Activated CD4-positive, CD25-positive, alpha-beta regulatory T cell treated with anti-CD3 and anti-CD28 coated beads, Interleukin-2, amount 50 U/mL, for 24 hours (primary cell): ENCODE measurements at regions not wholly inside any gene's neighbourhood (a gene's known extent, or its start where the extent isn't known, plus 50 kb on each side); places are given as distances from the start of the nearest gene placed in this dataset.
"Not testable (repeated sequence)": the region's sequence is repeated elsewhere in the genome, so short reads cannot be mapped to it uniquely, and the experiment has no call there.

Experiments
- ATAC-seq, 2 donors: fragments of 150-1000 bp; cut with Tn5 transposase; one replicate each; pipeline ENCODE4 v1.10.0; 2021; ENCODE audit warnings: mild to moderate bottlenecking in 1 of 2, moderate library complexity in 1 of 2

DNA sequence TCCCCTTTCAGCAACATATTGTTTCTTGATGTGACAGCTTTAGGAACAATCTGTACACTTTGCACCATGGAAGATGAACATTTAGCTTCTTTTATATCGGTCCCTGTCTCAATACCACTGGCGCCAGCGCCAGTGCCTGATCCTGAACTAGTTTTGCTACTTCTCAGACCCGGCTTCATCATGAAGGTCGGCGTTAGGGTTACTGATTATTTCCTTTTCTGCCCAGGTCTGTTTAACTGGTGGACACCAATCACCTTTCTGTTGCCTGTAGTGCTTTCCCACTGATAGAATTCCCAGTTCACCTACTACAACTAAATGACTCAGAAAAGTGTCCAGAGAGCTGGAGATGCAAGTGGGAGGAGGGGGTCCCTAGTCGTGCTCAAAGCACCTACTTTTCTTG is 99.5 kb downstream of the MYCN start:
- ATAC-seq = no peak

DNA sequence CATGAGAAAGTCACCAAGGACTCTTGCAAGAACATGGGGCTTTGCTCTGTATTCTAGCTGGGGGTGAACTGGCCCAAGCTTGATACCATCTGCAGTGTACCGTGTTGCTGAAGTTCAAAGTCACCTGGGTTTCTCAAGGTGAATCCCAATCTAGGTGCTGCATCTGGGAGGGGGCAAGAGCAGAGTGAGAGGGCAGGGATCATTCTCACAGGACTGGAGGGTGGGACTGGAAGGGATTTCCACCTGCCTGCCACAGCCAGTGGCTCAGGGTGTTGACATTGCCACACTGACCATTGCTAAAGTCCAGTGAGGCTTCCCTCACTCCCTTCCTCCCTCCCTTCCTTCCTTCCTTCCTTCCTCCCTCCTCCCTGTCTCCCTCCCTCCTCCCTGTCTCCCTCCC is 98.7 kb downstream of the MYCN start:
- ATAC-seq = no peak

DNA sequence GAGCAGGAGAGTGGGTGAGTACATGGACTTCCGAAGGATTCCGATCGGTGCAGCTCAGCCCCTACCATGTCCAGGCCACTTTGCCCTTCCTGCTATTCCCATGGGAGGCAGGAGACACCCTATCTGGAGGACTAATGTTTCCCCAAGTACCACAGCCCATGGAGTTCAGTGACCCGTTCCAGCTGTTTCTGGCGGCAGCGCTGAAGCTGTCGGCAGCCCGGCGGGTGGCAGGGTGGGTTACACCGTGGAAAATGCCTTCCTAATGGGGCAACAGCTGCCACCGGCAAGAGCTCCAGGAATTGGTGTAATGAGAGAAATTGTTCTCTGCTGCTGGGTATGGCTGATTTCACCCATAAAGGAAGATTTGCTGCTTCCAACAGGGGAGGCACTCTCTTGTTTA is 98.3 kb downstream of the MYCN start:
- no peak for ATAC-seq

DNA sequence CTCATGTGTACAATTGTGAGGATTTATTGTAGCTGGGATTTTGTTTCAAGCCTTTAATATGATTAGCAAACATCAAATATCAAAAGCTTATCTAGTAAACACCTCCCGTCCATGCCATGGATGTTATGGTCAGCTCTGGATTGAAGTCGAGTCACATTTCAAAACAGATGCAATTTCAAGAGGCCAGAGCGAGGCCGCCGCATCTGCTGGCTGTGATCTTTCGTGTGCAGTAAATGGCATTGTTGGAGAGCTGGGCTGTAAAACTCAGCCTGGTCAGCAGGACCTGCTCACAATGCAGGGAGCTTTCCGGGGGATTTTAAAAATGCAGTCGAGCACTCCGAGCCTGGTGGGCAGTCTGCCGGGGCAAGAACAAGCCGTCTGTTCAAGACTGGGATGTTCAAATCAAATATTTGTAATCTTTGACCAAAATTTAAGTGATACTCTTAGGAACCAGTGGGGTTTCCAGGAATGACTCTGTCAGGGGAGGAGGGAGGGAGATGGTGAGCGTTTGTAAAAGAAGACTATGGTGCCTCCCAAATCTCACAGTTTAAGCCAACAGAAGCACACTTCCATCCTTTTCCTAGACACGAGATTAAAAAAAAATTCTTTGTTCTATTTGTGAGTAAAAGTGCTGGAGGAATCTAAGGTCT is 97.6 kb downstream of the MYCN start:
- ATAC-seq = no peak

DNA sequence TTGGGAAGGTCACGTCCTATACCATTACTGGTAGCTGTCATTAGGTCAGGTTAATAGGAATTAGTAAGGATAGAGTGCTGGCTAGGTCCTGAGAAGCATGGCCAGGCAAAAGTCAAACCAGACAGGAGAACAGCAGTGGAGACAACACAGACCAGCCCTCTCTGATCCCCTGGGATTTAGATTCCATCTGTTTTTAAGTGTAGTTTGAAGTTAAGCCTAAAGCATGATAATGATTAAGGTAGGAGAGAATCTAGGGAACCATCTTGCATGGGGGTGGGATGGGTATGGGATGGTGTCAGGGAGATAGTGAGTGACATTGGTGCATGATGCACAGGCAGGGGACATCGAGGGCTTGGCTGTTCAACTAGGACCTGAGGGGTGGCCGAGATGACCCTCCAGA is 96.6 kb downstream of the MYCN start:
- no peak for ATAC-seq

DNA sequence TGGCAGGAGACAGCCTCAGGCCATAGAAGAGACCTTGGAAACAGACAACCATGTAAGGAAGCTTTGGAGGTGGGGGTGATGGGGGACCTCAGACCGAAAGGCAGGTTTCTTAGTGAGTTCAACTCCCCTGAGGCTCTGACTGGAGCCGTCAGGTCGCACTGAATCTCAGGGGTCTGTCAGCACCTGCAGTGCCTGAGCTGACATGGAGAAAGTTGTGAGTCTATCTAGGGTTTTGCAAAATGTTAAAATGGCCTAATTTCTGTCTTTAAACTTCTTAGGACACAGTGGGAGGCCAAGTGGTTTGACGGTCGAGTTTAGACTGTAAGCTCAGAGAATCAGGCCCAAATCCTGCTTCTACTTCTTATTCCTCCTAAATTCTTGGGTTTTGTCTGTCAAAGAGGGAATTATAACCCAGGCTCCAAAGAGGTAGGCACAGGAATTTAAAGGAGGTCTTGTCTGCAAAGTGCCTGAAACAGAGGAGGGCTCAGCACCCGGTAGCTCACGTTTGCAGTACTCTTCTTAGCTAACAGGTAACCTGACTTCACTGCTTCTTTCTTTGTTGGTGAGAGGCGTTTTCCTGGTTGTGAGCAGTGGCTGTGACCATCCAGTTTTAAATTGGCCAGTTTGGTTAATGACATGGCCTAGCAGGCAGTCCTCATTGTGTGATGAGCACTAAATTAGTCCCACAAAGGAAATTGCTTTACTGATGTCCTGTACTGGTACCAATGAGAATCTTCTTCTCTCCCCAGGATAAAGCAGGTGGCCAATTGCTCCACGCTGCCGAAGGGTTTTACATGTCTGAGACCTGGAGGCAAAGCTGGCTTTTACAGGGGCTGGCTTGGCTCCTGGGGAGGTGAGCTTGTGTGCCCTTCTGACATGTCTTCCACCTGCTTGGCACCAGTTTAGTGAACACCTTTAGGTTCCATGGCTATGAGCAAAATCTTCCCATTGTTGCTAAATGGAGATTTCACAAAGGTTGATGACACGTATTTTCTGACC is 95.7 kb downstream of the MYCN start:
- no peak for ATAC-seq

DNA sequence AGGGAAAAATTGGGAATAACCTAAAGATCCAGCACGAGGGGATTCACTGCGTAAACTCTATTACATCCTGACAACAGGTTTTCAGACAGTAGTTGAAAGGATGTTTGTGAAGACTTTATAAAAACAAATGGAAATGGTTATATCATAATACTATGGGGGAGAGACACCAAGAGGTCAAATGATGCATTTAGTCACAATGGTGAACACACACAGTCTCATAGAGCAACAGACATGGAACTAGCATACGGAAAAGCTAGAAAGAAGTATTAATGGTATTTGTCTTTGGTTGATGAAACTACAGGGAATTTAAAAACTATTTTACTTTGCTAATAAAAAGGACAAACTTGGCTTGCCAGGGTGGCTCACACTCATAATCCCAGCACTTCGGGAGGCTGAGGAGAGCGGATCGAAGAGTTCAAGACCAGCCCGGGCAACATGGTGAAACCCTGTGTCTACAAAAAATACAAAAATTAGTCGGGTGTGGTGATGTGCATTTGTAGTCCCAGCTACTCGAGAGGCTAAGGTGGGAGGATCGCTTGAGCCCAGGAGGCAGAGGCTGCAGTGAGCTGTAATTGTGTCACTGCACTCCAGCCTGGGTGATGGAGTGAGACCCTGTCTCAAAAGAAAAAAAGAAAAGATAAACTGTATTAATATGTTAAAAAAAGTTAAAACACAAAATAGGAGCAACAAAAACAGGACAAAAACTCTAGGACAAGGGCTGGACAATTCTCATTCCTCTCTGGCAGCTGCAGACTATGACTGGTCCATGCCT is 94.8 kb downstream of the MYCN start:
- no peak for ATAC-seq

DNA sequence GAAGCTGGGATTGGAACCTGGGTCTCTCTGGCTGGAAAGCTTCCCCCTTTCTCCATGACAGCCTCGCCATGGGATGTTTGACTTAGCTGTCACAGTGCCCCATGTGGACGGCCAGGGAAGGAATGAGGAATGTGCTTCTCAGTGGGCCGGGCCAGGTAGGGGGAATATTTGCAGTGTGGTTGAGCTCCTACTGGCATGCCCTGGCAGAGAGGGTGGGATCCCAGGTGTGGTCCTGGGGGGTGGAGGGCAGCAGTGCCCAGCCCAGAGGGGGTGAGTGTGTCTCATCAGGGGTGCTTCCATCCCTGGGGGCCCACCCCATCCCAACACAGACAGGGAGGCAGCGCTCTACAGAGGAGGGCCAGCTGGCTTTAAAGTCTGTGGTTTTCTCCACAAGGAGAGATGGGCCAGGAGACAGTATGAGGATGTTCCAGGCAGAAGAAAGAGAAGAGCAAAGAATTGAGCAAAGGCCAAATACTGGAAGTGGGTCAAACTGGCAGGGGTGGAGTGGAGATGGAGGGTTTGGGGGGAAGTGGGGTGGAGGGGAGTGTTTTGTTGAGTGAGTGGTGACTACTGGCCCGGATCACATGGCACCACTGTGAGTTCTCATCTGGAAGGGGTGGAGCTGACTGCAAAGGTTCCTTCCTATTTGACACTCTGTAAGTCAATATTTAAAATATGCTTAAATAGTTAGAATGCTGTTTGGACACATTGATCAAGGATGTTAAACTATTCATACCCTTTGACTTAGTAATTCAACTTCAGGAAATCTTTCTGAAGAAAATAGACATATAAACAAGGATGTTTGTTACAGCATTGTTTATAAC is 94.0 kb downstream of the MYCN start:
- ATAC-seq = no peak

DNA sequence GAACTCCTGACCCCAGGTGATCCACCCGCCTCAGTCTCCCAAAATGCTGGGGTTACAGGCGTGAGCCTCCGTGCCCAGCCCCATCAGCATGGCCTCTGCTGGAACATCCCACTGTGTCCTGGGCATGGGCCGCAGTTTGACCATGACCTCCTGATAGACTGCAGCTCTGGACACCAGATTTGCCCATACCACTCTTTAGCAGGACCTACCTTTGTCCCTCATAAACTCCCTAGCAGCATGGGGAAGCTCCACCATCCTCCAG is 92.6 kb downstream of the MYCN start:
- ATAC-seq = no peak

DNA sequence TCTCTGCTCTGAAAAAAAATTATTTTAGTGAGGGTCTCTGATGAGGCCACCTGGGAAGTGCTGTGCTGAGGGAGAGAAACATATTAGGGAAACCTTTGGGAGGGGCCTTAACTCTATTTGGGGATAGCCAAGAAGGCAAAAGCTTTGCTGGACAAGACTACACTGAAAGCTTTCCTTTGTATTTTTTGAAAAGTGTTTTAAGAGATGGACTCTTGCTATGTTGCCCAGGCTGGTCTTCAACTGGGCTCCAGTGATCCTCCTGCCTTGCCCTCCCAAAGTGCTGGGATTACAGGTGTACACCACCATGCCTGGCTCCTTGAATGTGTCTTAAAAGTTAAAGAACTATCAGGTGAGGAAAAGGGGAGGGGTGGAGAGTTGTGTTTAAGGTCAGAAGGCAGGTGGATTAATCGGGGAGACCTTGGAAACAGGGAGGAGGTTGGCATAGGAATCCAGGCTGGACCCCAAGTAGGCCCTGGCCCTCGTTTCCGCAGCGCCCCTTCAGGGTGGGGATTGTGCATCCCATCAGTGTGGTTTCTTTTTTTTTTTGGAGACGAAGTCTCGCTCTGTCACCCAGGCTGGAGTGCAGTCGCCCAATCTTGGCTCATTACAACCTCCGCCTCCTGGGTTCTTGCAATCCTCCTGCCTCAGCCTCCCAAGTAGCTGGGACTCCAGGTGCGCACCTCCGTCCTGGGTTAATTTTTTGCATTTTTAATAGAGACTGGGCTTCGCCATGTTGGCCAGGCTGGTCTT is 92.1 kb downstream of the MYCN start:
- no peak for ATAC-seq

DNA sequence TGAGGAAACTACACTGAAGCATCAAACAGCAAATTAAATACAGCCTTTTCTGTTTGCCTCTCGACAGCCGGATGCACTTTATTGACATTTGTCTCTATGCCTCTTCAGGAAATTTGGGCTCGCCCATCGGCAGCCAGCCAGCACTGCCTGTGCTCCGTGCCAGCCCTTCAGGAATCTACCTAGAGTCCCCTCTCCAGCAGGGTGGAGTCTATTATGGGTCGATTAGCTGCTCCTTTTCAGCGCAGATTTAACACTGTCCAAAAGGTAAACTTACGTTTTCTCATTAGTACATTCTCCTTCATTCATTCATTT is 91.5 kb downstream of the MYCN start:
- ATAC-seq = no peak

DNA sequence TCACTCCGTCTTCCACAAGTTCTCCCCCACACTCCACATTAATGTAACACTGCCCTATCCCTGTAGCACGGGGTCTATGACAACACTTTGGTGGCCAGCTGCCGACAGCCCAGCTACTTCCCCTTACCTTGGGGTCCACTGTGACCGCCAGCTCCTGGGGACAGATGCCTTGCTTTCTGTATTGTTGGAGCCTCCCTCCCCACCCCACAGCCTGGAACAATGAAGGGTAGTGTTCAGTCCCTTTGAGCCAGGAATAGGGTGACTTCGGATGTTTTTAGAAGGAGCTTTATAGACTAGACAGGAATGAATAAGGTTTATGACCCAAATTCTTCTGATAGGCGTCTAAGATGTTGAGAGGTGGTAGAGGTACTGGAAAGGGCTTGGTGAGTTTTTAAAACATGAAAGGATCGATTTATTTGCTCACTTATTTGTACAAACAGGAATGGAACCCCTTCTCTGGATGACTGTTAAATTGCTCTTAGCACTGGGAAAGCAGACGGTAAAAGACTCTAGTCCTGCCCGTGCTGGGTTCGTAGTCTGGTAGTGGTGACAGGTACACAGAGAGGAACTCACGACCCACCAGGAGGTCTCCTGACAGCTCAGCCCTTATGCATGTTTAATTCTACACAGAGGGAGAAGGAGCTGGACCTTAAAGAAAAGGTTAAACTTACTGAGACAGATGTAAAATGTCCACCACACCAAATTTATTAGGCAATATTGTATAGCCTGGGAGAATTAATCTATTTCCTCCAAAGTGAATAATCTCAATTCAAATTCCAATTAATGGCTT is 90.9 kb downstream of the MYCN start:
- no peak for ATAC-seq

DNA sequence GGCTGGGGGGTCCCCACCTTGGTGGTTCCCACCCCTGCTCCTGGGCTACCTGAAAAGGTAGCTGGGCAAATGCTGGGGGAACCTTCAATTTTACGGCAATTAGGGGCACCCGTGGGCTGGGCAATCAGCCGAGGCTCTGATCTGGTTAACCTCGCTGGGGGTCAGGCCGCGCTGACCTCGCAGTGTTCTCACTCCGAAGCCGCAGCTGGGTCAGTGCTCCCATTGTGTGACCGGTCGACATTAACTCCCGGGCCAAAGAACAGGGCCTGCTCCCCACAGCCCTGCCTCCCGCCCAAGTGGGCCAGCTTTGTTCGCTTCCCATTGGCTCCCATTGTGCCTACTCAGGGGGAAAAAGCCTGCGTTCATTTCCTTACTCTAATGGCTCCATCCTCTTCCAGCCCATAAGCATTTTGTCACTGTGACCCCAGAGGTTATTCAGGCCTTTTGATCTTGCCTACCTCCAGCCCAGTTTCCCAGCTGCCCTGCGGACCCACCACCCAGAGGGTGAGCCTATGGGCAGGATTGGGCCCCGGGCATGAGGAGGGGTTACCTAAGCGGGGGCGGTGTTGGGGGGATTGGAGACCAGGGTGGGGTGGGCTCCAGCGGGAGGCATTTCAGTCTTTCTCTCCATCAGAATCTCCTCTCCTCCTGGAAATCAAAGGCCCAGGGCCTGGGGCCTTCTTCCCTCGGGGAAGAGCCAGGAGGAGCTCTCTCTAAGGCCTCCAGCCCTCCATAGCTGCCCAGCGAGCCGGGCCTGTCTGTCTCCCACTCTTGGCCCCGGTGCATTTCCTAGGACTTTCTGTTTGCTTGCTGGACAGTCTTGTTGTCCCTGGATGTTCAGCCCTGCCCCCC is 90.1 kb downstream of the MYCN start:
- no peak for ATAC-seq

DNA sequence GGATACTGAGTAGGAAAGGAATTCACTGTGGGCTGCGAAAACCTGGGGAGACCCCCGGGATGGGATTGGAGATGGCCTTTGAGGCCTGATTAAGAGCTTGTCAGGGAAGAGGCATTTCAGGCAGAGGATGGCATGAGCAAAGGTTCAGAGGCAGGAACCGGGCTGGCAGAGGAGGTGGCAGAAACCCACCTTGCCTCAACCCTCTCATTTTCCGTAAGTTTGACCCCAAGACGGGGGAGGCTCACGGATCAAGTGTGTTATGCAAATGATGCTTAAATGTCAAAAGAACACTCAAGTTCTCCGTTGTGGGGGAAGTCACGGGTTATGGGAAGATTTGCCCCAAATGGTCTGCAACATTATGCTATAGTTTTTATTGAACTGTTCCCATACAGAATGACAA is 88.3 kb downstream of the MYCN start:
- ATAC-seq = no peak

DNA sequence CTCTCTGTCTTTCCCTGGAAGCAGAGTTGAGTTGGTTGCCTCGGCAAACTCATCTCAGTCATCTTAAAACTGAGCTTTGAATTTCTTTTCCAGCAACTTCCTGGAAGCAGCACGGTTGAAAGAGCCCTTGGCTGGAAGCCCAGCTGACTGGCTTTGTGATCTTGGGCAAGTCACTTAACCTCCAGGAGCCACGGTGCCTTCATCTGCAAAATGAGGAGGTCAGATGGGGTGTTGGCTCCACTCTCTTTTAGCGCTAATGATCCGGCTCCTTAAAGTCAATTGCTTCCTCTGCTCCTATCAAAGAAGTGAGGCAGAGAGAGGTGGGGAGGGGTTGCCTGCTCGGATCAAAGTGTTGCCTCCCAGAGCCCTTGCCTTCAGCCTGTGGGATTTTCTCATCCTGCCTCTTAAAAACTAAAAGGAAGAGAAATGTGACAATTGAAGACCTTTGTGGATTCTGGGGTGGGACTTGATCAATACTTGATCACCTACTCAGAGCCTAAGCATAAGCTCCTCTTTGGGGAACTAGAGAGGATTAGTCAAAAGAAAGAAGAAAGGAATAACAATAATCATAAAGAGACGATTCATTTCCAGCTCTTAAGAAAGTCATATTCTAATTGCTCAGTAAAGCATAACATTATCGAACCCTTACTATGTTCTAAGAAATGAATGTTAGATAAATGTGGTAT is 86.6 kb downstream of the MYCN start:
- no peak for ATAC-seq

DNA sequence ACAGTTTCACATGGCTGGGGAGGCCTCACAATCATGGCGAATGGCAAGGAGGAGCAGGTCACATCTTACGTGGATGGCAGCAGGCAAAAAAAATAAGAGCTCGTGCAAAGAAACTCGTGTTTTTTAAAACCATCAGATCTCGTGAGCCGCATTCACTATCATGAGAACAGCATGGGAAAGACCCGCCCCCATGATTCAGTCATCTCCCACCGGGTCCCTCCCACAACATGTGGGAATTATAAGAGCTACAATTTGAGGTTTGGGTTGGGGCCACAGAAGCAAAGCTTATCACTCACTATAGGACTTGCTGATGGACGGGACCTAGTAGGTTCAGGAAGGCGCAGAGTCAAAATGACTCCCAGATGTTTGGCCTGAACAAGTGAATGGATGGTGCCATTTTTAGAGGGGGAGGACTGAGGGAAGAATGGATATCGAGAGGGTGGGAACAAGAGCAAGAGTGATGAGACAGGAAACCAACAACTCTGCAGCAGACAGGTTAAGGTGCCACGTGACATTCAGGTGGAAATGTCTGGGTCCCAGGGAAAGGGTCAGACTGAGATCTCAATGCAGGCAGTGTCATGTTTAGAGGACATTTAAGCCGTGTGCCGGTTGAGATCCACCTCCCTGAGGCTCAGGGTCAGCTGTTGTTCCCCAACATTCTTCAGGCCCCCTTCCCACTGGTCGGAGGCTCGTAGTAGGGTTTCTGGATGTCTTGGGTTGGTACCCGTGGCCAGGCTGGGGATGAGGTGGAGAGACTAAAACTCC is 85.7 kb downstream of the MYCN start:
- ATAC-seq = no peak

DNA sequence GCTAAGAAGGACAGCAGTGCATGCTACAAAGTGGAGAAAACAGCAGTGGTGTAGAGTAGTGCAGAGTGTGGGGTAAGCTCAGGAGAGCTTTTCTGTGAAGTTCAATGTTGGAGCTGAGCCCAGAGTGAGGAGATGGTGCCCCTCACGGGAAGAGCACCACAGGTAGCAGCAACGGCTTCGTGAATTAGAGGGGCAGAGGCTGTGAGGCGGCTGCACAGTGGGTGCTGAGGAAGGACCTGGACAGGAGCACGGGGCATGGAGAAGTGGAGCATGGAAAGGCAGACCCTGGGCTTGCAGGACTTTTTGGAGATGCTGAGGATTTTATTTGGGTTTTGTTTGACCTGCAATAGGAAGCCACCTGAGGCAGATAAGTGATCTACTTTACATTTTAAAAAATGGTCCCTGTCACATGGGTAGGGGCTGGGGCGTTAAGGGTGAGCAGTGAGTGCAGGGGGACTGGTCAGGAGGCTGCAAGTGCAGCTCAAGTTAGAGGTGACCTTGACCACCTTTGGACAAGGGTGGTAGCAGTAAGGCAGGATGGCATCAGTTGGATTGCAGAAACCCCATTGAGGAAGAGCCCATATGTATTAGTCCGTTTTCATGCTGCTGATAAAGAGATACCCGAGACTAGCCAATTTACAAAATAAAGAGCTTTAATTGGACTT is 85.0 kb downstream of the MYCN start:
- no peak for ATAC-seq

DNA sequence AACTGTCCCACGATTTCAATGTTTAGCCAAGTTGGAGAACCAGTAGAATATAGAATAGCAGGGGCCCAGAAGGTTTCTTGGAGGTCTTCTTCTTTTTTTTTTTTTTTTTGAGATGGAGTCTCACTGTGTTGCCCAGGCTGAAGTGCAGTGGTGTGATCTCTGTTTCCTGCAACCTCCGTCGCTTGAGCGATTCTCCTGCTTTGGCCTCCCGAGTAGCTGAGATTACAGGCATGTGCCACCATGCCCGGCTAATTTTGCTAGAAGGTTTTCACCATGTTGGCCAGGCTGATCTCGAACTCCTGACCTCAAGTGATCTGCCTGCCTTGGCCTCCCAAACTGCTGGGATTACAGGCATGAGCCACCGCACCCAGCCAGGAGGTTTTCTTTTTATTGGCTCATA is 84.3 kb downstream of the MYCN start:
- not testable (repeated sequence) for ATAC-seq
